ENCODE measurements at regions not wholly inside any gene's neighbourhood (a gene's known extent, or its start where the extent isn't known, plus 50 kb on each side); places are given as distances from the start of the nearest gene placed in this dataset.
"Not testable (repeated sequence)": the region's sequence is repeated elsewhere in the genome, so short reads cannot be mapped to it uniquely, and the experiment has no call there.

- FAIRE-seq, result no peak
These were observed 234.5 kb downstream of the THBS2 start for GRCh38 chr6:169019111-169019510.

DNA sequence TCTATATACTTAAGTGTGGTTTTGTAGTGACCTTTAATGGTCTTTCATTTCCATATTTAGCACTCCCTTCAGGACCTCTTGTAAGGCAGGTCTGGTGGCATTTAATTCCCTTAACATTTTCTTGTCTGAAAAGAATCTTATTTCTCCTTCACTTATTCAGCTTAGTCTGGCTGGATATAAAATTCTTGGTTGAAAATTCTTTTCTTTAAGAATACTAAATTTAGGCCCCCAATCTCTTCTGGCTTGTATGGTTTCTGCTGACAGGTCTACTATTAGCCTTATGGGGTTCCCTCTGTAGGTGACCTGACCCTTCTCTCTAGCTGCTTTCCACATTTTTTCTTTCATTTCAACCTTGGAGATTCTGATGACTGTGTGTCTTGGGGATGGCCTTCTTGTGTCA is 236.9 kb downstream of the THBS2 start:
- no peak for DNase-seq (ENCODE audit: low spot score)
- no peak for FAIRE-seq

More at GRCh38 chr6:169019111-169019510, 234.5 kb downstream of the THBS2 start:
- no peak for DNase-seq (ENCODE audit: low spot score)

GRCh38 chr6:169014211-169015197 is 239.1 kb downstream of the THBS2 start:
- DNase-seq (ENCODE audit: low spot score) (no peak), FAIRE-seq (no peak)

DNA sequence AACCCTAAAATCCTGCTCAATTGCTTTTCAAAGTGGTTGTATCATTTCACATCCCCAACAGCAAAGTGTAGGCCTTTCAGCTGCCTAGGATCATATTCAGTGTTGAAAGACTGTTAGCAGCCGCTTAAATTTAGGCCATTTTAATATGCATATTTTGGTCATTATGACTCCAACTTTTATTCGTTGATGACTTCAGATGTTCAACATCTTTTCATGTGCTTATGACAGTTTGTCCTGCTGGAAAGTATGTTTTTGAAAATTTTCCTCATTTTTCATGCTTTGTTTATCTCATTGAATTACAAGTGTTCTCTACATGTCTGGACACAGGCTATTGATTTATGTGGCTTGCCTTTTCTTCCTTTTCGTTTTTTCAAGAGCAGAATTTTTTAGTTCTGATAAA is 244.0 kb downstream of the THBS2 start:
- FAIRE-seq (no peak), DNase-seq (ENCODE audit: low spot score) (no peak)

- FAIRE-seq (no peak), DNase-seq (ENCODE audit: low spot score) (no peak)
These were observed 244.9 kb downstream of the THBS2 start for GRCh38 chr6:169008641-169009257.

GRCh38 chr6:169005166-169005565 is 248.5 kb downstream of the THBS2 start:
- FAIRE-seq (no peak), DNase-seq (ENCODE audit: low spot score) (no peak)

DNA sequence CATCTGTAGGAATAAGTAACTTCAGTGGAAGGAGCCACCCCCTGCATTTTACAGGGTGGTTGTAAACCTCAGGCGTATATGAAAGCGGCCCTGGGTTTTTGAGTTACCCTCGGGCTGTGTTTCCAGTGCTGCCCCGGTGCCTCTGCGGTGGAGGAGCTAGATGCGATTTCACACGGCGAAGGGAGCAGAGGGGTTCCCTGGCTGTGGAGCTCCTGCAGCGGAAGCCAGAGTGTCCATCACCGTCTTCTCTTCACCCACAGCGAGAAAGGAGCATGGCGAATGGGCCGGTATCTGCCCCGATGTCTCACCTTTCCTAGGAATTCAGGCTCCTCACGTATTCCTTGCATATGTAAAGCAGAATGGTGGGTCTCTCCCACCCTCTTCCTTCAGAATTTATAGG is 253.6 kb downstream of the THBS2 start:
- FAIRE-seq (no peak), DNase-seq (ENCODE audit: low spot score) (no peak)

DNA sequence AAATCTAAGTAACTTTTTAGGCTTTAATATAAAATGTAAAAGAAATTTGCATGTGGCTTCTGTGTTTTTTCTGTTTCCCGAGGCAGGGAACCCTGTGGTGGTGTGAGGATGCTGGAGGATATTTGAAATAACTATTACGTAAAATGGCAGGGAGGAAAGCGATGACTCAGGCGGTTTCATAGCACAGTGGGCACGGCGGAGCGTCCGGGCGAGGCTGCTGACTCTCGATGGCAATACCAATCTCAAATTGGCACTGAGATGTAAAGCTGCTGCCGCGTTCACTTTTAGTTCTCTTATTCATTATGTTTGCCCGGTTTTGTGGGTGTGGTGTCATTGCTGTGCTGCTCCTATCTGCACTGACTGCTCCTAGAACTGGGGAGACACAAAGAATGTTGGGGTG is 254.3 kb downstream of the THBS2 start:
- DNase-seq (ENCODE audit: low spot score), result peak; percentile 32
- FAIRE-seq, result peak; percentile 36

DNA sequence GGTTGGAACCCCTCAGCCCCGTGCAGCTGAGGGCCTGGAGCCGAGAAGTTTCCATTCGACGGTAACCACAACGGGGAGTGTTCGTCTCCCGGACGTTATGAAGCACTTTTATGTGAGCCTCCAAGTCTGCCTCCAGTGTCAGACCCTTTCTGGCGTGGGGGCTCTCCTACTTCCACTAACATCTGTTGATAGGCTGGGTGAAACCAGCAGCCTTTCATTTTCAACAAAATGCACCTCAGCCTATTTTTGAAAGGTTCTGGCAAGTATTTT is 257.4 kb downstream of the THBS2 start:
- FAIRE-seq, result no peak
- no peak for DNase-seq (ENCODE audit: low spot score)

DNA sequence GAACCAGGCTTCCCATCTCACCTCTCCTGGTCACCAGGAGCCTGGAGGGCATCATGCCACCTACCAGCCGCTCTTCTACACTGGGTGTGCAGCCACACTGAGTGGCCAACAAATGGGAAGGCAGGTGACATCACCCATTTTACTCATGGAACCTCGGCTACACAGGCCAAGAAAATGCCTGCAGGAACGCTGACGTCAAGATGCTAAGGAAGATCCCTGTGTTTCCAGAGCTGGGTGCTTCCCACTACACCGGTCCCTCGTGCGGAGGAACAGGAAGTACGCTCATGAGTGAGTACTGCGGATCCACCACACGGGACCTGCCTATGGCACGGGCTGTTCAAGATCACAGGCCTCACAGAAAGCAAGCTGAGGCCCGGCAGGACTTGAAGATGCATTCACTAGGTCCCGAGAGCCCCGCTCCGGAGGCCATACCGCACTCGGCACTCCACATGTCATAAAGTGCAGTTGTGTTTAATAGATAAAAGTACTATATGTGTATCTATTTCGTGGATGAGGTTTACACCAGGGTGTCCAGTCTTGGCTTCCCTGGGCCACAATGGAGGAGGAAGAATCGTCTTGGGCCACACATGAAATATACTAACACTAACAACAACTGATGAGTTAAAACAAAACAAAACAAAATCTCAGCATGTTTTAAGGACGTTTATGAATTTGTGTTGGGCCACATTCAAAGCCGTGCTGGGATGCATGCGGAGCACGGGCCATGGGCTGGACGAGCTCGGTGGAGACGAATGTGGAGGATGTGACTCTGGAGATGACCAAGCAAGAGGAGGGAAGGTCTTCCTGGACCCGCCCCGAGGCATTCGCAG is 257.9 kb downstream of the THBS2 start:
- DNase-seq (ENCODE audit: low spot score), result no peak
- no peak for FAIRE-seq

- no peak for FAIRE-seq
- DNase-seq (ENCODE audit: low spot score), result no peak
These were observed 258.7 kb downstream of the THBS2 start for GRCh38 chr6:168994956-168995355.

DNA sequence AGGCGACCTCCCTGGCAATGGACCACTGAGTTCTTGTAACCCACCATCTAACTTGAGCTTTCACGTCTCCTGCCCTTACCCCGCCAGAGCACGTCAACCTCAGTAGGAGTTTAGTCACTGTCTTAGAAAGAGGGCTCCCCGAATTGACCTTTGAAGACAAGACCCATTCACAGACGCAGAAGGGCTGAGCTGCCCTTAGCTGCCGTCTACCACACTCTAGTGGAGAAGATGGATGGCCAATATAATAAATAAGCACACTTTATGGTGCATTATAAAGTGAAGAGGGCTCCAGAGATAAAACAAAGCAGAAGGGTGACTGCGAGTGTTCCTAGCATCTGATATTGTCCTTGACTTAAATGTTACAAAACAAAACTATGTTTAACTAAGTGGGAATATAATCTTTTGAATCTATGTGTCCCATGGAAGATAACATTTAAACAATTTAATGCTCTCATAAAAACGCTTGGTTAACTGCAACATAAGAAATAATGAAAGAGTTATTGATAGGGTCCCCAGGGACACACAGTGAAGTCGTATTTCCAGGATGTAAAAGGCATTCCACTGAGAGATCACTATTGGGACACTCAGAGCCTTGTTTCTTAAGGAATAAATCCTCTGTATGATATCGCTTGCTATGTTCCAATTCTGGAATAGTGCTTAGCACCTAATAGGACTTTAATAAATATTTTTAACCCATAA is 261.1 kb downstream of the THBS2 start:
- FAIRE-seq, result no peak

DNA sequence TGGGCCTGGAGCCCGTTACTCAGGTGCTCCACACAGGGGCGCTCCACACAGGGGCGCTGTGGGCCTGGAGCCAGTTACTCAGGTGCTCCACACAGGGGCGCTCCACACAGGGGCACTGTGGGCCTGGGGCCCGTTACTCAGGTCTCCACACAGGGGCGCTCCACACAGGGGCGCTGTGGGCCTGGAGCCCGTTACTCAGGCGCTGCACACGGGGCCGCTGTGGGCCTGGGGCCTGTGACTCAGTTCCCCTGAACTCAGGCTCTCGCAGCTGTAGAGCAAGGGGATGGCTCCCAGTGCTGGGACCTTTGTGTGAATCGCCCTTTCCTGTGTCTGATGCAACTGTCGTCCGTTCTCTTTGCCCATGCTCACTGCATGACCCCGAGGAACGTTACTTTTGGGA is 262.0 kb downstream of the THBS2 start:
- not testable (repeated sequence) for DNase-seq (ENCODE audit: low spot score); FAIRE-seq

More for the DNA sequence above, 261.1 kb downstream of the THBS2 start:
- no peak for DNase-seq (ENCODE audit: low spot score)

GRCh38 chr6:168990019-168990751 is 263.5 kb downstream of the THBS2 start:
- no peak for DNase-seq (ENCODE audit: low spot score)
- no peak for FAIRE-seq

GRCh38 chr6:168989421-168989820 is 264.2 kb downstream of the THBS2 start:
- DNase-seq (ENCODE audit: low spot score), result no peak
- FAIRE-seq, result no peak

- FAIRE-seq (no peak), DNase-seq (ENCODE audit: low spot score) (no peak)
These were observed 264.8 kb downstream of the THBS2 start for GRCh38 chr6:168988801-168989200.

DNA sequence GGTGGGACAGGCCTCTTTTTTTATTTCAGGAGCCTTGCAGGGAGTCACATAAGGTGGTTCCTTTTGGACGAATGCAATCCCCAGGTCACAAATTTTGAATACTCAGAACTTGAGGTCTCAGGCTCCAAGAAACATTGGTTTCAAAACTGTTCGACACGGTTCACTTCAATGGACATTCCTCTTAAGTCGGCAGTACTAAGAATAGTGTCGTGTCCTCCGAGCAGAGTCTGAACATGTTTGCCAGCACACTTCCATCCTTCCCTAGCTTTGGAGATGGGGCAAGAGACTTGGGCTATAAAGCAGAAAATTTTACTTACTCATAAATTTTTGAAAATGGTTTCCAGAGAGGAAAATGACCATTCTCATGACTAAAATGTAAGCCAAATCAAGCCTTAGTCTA is 265.4 kb downstream of the THBS2 start:
- FAIRE-seq, result no peak
- DNase-seq (ENCODE audit: low spot score), result no peak

- no peak for FAIRE-seq
- no peak for DNase-seq (ENCODE audit: low spot score)
These were observed 267.9 kb downstream of the THBS2 start for GRCh38 chr6:168985705-168986104.

- FAIRE-seq (no peak), DNase-seq (ENCODE audit: low spot score) (no peak)
These were observed 269.7 kb downstream of the THBS2 start for GRCh38 chr6:168983925-168984324.

DNA sequence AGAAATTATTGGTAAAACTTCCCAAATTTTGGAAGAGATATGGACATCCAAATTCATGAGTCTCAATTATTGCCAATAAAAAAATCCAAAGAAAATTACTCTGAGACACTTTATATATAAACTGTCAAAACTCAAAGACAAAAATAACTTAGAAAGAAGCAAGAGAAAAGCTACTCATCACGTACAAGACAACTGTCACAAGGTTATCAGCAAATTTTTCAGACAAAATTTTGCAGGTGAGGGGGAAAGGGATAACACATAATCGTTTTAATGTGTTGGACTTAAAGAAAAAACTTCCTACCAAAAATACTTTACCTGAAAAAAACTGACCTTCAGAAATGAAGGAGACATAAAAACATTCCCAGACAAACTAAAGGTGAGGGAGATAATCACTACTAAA is 272.5 kb downstream of the THBS2 start:
- FAIRE-seq (no peak), DNase-seq (ENCODE audit: low spot score) (no peak)

DNA sequence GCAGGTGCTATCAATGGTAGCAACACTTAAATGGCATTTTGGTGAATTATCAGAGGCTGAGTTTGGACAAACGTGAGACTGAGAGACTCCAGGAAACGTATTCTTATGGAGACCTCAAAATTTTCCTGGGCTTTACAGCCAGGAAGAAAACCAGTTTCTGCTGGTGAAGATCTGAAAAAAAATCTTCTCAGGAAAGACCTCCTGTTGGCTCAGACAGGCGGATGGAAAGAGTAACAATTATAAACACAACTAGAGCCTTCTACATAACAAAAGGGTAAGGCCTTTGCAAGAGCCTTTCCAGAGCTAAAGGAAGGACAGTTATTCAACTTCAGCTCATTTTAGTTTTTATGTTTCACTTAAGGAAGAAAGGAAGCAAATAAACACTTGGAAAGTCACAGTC is 274.4 kb downstream of the THBS2 start:
- no peak for FAIRE-seq

More for the DNA sequence above, 274.4 kb downstream of the THBS2 start:
- DNase-seq (ENCODE audit: low spot score), result no peak

Measured in RCC 7860 (cell line).